Prostate gland (tissue), 2 donors: ENCODE measurements at regions not wholly inside any gene's neighbourhood (a gene's known extent, or its start where the extent isn't known, plus 50 kb on each side); places are given as distances from the start of the nearest gene placed in this dataset.
A peak's percentile ranks its signal among the peaks of the same experiment; 100 is the strongest.

Experiments used
- POLR2A ChIP-seq: fragments of 450-650 bp; IDR thresholded peaks from one replicate; pipeline ENCODE4 v1.6.1; 2016; ENCODE audit warnings: antibody characterized with exemption, mild to moderate bottlenecking
- POLR2AphosphoS5 ChIP-seq: sonication (generic); formaldehyde crosslinking; IDR thresholded peaks from one replicate; pipeline ENCODE4 v1.6.1; 2017; ENCODE audit warnings: antibody characterized with exemption
- TF ChIP-seq, protein P1 (sequence below), 4 experiments: fragments of 200-600 bp in 2 of 4; fragments of 450-650 bp in 2 of 4; sonication (generic) in 2 of 4; IDR thresholded peaks; 1 replicate in 3 of 4; 2 replicates in 1 of 4; pipeline ENCODE4 v1.5.1; 2016 to 2019; ENCODE audit warnings: antibody characterized with exemption in 4 of 4, mild to moderate bottlenecking in 2 of 4, moderate library complexity in 2 of 4

DNA sequence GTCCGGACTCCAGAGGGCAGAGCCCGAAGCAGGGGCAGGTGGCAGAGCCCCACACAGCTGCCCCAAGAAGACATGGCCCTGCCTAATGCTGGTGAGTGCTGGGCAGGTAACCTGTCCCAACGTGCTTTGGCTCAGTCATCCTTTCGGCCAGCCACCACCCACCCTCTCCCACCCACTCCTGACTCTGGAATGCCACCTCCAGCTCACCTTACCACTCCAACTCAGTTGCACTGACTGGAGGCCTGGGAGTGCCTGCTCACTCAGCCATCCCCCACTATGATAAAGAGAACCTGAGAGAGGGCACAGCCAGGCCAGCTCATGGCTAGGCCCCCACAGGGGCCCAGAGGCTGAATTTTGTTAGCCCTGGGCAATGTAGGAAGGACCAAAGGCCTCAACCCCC is 53.8 kb upstream of the MPEG1 start:
- TF ChIP-seq, protein P1, sequence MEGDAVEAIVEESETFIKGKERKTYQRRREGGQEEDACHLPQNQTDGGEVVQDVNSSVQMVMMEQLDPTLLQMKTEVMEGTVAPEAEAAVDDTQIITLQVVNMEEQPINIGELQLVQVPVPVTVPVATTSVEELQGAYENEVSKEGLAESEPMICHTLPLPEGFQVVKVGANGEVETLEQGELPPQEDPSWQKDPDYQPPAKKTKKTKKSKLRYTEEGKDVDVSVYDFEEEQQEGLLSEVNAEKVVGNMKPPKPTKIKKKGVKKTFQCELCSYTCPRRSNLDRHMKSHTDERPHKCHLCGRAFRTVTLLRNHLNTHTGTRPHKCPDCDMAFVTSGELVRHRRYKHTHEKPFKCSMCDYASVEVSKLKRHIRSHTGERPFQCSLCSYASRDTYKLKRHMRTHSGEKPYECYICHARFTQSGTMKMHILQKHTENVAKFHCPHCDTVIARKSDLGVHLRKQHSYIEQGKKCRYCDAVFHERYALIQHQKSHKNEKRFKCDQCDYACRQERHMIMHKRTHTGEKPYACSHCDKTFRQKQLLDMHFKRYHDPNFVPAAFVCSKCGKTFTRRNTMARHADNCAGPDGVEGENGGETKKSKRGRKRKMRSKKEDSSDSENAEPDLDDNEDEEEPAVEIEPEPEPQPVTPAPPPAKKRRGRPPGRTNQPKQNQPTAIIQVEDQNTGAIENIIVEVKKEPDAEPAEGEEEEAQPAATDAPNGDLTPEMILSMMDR (IDR thresholded peaks at IDR 0.05) = no peak
- TF ChIP-seq POLR2A = peak; percentile 5
- no peak for TF ChIP-seq POLR2AphosphoS5
